GM19328 (cell line): ENCODE measurements at regions not wholly inside any gene's neighbourhood (a gene's known extent, or its start where the extent isn't known, plus 50 kb on each side); places are given as distances from the start of the nearest gene placed in this dataset.

Experiments
- ATAC-seq: cut with Tn5 transposase; IDR thresholded peaks from one replicate; pipeline ENCODE4 v1.9.1; 2021; ENCODE audit warnings: mild to moderate bottlenecking, moderate library complexity; ENCODE audit not compliant: unreplicated experiment

- ATAC-seq = no peak
Observed at GRCh38 chr5:67318746-67319145, 122.1 kb upstream of the CD180 start.

GRCh38 chr5:67317603-67318002, 121.0 kb upstream of the CD180 start:
- ATAC-seq = no peak

- ATAC-seq = no peak
Observed at GRCh38 chr5:67316695-67317094, 120.1 kb upstream of the CD180 start.

- ATAC-seq = no peak
Observed at GRCh38 chr5:67315082-67315989, 118.7 kb upstream of the CD180 start.

- no peak for ATAC-seq
Observed at GRCh38 chr5:67311701-67312100, 115.1 kb upstream of the CD180 start.

GRCh38 chr5:67311208-67311607, 114.6 kb upstream of the CD180 start:
- ATAC-seq = no peak

GRCh38 chr5:67310740-67311139, 114.1 kb upstream of the CD180 start:
- ATAC-seq = no peak

GRCh38 chr5:67310169-67310568, 113.6 kb upstream of the CD180 start:
- no peak for ATAC-seq

- no peak for ATAC-seq
Observed at GRCh38 chr5:67308988-67309688, 112.5 kb upstream of the CD180 start.

GRCh38 chr5:67306965-67307607, 110.5 kb upstream of the CD180 start:
- no peak for ATAC-seq

- ATAC-seq = no peak
Observed at GRCh38 chr5:67305913-67306710, 109.5 kb upstream of the CD180 start.

- ATAC-seq = no peak
Observed at GRCh38 chr5:67305401-67305800, 108.8 kb upstream of the CD180 start.

- ATAC-seq = no peak
Observed at GRCh38 chr5:67303356-67303755, 106.8 kb upstream of the CD180 start.

- no peak for ATAC-seq
Observed at GRCh38 chr5:67301285-67301903, 104.8 kb upstream of the CD180 start.

- ATAC-seq = no peak
Observed at GRCh38 chr5:67300326-67300725, 103.7 kb upstream of the CD180 start.

GRCh38 chr5:67299231-67299735, 102.7 kb upstream of the CD180 start:
- no peak for ATAC-seq

GRCh38 chr5:67297802-67298532, 101.4 kb upstream of the CD180 start:
- no peak for ATAC-seq

GRCh38 chr5:67297376-67297775, 100.8 kb upstream of the CD180 start:
- ATAC-seq = no peak

- ATAC-seq = no peak
Observed at GRCh38 chr5:67294266-67294938, 97.8 kb upstream of the CD180 start.
